NCI-H69 (cell line): ENCODE measurements at regions not wholly inside any gene's neighbourhood (a gene's known extent, or its start where the extent isn't known, plus 50 kb on each side); places are given as distances from the start of the nearest gene placed in this dataset.
"Not testable (repeated sequence)": the region's sequence is repeated elsewhere in the genome, so short reads cannot be mapped to it uniquely, and the experiment has no call there.

Experiments used
- DNase-seq: peaks from one replicate; lab custom pipeline; 2025; lab: John Stamatoyannopoulos, UW

DNA sequence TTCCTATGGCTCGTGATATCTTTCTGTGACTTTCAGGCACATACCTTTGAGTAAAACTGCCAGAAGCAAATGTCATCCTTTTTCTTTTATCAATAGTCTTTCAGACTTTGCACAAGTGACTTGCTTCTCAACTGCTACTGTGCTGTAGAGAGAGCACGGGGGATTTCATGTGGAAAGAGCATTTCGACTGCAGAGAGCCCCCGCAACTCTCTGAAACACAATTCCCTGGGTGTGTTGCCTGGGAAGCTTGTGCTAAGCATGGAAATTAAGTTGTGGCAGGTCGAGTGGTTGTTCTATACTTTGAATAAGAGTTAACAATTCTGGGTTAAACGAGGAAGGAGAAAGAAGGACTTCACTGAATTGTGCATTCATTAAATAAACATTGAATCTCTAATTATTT is 659.1 kb downstream of the TDRD15 start:
- DNase-seq, result no peak

DNA sequence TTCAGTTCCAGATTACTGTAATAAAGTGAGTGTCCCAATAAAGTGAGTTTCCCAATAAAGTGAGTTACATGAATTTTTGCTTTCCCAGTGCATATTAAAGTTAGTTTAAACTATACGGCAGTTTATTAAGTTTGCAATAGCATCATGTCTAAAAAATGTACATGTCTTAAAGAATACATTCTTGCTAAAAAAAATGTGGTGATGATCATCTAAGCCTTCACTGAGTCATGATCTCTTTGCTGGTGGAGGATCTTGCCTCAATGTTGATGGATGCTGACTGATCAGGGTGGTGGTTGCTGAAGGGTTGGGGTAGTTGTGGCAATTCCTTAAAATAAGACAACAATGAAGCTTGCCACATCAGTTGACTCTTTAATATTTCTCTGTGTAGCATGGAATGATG is 664.2 kb downstream of the TDRD15 start:
- no peak for DNase-seq

DNA sequence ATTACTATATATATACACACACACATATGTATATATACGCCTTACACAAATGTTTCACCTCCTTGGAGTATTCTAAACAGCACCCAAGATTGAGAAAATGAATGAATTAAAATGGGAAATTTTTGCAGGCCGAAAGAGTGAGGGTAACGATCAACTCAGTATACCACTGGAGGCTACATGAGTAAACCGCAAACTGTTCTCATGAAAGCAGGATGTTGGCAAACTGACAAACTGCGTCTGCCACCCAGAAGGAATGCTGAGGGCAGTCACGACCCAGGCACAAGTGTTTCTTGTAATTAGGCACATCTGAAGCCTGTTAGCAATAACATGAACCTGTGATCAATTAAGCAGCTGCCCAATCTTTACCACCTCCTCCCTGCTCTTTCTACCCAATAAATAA is 666.5 kb downstream of the TDRD15 start:
- not testable (repeated sequence) for DNase-seq

DNA sequence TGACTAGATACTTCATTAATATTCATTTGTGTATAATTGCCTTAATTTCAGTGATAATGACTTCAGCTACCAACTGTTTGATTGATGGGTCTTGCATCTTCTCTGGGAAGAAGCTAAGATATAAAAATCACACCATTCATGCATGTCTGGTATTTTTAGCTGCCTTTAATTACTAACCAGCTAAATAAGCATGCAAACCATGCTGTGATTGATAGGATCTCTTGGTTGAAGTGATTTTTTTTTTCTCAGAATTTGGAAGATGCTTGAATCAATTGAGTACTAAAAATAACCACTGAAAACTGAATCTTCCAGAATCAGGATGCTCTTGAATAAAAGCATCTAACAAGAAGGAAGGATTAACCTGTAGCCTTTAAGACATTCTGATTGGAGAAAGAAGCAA is 668.8 kb downstream of the TDRD15 start:
- no peak for DNase-seq

DNA sequence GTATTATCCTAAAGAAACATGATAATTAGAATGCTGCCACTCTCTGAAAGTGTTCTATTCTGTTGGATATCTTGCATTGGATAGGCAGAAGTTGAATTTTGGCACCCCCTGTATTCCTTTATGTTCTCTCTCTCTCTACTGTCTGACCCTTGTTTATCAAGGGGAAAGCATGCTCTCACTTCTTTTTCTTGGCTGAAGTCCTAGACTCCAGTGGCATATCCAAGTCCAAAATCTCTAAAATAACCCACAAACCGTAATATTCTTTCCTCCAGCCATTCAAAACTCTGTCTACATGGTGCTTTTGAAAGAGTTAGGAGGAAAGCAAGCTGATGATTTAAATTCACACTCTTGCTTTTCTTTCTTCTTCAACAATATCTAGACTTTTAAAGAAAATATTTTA is 669.7 kb downstream of the TDRD15 start:
- DNase-seq, result no peak

DNA sequence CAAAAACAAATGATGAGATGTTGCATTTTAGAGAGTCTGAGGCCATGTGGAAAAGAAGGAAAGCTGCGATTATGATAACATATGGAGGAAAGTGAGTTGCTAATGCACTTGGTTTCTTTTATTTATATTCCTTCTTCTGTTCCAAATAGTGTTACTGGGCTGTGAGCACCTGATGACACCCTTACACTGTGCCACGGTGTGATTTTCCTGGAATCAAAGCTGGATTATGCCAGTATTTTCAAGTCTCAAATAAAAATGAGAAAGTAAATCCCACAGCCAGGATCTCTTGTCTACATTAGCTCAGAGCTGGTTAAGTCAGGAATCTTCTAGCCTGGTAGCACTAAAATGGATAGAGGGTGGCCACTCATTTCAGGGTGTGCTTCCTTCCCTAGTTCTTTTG is 670.8 kb downstream of the TDRD15 start:
- no peak for DNase-seq

DNA sequence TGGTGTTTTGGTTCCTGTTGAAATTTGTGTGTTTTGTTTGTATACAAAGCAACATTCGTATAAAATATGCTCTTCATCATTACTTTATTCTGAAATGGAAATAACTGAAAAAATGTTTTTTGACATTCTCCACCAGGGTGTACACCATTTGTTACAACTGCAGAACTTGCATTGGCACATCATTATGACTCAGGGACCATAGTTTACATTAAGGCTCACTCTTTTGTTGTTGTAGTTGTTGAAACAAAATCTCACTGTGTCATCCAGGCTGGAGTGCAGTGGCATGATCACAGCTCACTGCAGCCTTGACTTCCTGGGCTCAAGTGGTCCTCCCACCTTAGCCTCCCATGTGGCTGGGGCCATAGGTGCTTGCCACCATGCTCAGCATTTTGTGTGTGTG is 676.6 kb downstream of the TDRD15 start:
- DNase-seq, result no peak

DNA sequence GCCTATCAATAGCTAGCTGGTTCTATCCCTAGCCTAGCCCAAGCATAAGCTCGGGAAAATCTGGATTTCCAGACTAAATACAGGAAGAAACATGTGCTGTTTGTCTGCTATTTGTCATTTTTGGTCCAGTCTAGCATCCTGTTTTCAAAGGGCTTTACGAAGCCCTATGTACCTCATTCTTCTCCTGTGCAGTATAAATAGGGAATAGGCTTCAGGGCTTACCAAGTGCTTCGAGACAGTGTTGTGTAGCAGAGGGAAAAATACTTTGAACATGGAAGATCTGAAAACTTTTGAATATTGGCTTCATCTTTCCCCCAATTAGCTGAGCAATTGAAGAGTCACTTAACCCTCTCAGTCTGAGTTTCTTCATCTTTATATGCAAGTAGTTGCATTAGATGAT is 679.8 kb downstream of the TDRD15 start:
- no peak for DNase-seq

DNA sequence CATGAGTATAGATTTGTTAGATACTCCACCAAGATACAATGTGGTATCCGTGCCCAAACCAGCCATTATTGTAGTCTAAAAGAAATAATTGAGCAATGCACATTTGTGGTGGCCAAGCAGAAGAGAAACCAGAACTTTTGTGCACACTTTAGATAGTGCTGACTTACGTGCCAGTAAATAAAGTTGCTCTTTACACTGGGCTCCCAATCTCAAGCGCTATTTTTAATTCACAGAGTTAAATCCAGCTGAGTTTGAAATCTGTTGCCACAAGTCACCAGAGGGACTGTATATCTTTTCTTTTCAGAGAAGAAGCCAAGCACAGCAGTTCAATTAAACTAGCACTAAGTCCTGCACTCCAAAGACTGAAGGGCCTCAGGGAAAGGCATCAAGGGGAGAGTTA is 680.4 kb downstream of the TDRD15 start:
- no peak for DNase-seq

DNA sequence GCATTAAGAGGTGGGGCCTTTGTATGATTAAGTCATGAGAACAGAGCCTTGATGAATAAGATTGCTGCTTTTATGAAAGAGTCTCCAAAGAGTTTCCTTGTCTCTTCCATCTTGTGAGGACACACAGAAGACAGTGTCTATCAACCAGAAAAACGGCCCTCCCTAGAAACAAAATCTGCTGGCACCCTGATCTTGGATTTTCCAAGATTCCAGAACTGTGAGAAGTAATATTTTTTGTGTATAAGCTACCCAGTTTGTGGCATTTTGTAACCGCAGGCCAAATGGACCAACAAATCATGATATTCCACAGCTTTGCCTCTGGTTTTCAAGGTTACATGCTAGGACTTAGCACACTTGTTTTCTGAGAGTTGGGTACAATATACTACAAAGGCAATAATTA is 687.8 kb downstream of the TDRD15 start:
- DNase-seq, result no peak

DNA sequence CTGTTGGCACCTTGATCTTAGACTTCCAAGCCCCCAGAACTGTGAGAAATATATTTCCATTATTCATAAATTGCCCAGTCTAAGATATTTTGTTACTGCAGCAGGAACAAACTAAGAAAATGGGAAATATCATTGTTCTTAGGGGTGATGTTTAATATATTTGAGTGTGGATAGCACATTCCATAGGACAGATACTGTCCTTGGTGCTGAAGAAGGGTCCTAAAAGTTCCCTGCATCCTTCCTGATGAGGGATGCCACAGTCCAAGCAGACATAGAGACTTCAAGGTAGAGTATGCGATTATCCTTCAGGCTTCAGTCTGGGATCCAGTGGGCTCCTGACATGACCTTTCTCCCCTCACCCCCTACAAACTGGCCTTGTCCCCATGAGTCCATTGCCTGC is 689.0 kb downstream of the TDRD15 start:
- no peak for DNase-seq

DNA sequence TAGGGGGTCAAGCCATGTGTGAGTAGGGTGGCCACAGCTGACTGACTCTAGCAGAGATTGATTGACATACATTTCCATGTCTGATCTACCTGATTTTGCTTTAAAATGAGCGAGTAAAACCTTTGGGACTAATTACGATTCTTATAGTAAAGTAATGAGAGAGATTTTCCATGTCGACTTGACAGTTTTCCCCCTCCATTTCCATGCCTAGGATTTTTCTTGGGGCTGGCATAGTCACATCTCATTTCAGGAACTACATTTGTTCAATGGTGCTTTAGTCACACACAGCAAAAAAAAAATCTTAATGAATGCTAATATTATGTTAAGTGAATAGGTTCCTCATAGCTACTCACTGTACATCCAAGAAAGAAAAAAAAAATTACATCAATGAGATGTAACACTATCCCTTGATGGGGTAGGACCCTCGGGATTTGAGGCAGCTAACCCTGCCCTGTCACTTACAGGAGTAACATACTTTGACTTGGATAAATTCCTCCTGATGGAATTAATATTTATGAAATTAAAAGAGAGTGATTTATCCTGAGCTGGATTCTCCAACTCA is 690.9 kb downstream of the TDRD15 start:
- DNase-seq, result no peak

DNA sequence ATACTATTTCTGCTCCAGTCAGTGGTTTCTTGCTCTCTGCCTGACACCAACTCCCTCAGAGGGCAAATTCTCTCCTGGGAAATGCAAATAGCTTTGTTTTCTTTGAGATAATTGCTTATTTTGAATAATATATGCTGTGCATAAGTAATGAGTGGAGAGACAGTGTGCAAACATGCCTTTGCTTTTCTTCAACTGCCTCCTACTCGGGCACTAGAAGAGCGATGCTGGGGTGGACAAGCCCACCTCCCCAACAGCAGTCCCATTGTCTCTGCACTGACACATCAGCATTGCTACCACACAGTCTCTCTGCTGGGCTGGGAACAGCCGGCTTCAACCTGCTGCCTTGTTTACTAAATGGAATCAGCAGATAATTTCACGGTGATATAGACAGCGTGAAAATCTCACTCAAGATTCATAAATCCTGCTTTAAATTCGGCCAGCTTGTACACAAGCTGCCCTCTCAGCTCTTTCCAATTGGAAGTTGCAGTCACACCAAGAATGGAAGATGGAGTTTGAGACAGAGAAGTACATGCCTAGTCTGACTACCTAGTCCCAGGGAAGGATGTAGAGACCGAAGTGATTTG is 694.5 kb downstream of the TDRD15 start:
- DNase-seq, result peak; percentile 4

DNA sequence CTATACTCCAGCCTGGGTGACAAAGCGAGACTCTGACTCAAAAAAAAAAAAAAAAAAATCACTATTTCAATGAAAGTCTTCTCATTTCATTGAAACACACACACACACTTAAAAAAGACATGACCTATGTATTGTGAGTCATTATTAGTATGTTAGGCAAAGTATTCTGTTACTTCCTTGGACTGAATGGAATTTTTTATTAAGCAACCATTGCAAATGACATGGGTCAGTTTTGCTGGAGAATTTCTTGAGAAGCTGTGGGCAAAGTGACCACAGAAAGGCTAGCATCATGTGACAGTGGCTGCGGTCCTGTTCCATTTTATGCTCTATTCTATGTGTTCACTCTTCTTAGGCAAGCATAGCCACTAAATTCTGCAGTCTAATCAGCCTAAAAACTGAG is 695.7 kb downstream of the TDRD15 start:
- no peak for DNase-seq

DNA sequence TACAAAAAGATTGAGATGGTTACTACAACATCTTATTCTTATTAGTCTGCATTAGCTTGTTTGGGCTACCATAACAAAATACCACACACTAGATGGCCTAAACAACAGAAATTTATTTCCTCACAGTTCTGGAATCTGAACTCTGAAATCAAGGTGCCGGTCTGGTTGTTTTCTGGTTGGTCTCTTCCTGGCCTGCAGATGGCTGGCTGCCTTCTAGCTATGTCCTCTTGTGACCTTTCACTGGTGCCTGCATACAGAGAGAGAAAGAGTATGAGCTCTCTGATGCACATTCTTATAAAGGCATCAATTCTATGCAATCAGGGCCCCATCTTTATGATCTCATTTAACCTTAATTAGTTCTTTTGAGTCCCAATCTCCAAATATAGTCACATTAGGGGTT is 696.5 kb downstream of the TDRD15 start:
- DNase-seq, result no peak

DNA sequence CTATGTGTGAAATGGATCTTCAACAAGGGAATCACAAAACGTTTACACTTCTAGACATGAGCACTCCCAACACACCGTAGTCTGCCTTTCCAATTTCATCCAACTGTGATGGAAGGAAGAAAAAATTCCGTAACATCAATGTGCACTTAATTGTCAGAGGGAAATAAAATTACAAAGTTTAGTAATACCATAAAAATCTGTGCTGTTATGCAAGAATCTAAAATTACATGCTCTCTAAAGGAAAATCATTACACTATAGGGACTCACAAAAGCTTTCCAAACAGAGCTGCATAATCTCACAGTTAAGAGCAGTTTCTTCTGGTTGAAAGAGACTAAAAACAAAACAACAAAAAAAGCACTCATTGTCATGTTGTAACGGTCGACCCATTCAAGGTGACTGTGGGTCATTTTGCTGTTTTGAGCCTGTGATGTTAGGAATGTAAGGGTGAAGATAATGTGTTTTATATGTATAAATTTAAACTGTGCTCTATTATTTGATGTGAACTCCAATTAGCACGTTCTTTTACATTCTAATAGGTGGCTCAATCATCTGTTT is 698.0 kb downstream of the TDRD15 start:
- DNase-seq, result no peak

DNA sequence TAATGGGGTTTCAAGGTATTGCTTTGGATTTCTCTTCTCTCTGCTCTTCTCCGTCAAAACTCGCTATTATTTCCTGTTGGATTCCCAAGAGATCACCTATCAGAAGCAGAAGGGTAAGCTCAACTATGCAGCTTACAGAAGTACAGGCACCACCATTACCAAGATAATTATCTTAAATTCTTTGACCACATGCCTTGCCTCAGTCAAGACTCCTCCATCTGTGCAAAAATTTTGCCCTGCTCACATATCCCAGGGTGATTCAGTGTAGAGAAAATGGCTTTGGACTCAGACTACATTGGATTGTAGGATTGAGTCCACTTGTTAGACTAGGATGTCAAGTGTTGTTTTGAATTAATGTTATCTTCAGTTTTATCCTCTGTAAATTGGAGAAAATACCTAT is 698.7 kb downstream of the TDRD15 start:
- DNase-seq, result no peak

DNA sequence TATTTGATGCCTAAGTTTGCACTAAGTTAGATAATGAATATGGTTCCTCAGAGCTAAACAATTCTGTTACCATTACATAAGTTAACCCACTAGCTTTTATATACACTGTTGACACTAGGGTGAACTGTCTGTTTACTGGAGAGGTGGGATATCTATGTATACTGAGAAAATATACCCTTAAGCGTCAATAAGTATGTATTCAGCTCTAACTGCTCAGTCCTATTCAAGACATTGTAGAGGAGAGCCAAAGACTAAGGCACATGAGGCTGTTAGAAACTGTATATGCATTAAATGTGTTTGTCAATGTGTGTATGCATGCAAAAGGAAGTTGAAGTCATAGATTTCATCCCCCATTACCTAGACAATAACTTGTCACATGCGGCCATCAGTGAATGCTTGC is 710.0 kb downstream of the TDRD15 start:
- DNase-seq, result no peak

DNA sequence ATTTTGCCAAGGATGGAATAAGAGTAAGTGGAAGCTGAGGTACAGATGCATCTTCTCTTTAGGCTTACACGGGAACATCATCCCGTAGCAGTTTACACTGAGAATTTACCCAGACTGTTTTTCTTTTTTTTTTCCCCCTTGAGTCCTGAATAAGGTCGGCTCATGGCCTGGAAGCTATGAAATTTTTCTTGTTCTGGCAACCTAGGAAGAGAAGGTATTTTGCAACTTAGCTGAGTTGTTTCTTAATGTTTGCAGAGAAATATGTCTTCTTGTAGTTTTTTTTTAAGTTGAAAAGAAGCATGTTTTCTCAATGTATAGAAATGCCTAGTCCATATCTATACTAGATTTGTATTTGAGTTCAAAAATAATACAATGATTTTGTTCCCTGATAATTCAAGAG is 712.5 kb downstream of the TDRD15 start:
- DNase-seq, result no peak

DNA sequence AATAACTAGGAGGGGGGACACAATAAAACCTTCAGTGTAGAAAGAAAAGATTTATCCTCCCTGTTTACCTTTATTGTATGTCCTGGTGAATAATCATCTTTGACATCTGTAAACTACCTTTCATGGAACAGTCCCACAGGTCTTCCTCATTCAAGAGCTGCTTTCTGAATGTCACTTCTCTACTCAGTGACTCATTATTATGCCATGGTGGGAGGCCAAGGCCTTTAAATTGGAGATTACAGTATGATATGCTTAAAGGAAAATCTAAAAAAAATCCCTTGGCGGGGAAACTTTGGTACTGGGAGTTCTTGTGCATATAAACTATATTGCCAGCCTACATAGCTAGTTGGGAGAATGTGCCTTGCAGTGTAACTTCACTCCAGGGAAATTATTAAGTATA is 713.0 kb downstream of the TDRD15 start:
- DNase-seq, result no peak

DNA sequence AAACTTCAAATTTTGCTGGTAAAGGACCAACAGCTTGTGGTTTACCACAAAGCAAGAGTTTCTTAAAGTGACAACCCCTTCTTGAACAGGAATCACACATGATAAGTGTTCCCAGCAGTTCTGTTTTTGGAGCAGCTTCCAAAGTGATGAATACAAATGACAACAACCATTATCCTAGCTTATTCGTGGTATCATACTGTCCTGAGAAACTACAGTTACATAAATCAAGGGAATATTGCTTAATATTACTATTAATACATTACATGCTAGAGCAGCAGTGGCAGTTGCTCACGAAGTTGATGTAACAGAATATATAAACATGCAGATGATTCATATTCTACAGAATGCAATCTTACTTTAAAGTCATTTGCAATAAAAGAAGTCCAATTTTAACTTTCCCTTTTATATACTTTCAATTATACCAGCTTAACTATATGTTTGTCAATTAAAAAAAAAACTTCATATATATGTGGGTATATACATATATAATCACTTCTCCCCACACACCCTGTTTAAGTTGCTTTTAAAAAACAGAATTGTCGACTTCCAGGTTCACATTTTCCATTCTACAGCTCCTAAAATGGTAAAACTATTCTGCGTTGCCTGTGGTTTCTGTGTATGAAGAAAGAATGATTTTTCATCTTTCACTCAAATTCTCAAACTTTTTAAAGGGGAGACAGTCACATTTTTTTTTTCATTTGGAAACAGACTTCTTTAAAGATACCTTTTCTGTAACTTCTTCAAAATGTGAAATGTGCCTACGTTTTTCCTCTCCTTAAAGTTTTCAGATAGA is 713.6 kb downstream of the TDRD15 start:
- DNase-seq, result no peak

DNA sequence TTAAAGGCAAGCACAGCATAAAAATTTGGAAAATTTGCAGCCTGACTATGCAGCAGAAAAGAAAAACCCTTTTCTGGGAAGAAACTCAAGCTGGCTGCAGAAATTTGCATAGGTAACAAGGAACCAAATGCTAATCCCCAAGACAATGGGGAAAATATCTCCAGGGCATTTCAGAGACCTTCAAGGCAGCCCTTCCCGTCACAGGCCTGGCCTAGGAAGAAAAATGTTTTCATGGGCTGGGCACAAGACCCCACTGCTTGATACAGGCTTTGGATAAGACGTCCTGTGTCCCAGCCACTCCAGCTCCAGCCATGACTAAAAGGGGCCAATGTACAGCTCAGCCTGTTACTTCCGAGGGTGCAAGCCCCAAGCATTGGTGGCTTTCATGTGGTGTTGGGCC is 717.6 kb downstream of the TDRD15 start:
- DNase-seq, result no peak

DNA sequence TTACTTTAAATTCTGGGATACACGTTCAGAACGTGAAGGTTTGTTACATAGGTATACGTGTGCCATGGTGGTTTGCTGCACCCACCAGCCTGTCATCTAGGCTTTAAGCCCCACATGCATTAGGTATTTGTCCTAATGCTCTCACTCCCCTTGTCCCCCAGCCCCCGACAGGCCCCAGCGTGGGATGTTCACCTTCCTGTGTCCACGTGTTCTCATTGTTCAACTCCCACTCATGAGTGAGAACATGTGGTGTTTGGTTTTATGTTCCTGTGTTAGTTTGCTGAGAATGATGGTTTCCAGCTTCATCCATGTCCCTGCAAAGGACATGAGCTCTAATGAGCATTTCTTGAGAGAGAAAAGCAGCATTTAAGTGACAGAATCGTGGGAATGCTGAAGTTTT is 726.6 kb downstream of the TDRD15 start:
- DNase-seq, result not testable (repeated sequence)
